ENCODE measurements at regions not wholly inside any gene's neighbourhood (a gene's known extent, or its start where the extent isn't known, plus 50 kb on each side); places are given as distances from the start of the nearest gene placed in this dataset.

- TF ChIP-seq, protein P1, sequence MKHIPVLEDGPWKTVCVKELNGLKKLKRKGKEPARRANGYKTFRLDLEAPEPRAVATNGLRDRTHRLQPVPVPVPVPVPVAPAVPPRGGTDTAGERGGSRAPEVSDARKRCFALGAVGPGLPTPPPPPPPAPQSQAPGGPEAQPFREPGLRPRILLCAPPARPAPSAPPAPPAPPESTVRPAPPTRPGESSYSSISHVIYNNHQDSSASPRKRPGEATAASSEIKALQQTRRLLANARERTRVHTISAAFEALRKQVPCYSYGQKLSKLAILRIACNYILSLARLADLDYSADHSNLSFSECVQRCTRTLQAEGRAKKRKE (CRISPR knock-in tag; IDR thresholded peaks at IDR 0.05; ENCODE audit: low read depth): no peak
These were observed 1866.8 kb downstream of the MRPL39 start (continued) for GRCh38 chr21:23740463-23740862.

DNA sequence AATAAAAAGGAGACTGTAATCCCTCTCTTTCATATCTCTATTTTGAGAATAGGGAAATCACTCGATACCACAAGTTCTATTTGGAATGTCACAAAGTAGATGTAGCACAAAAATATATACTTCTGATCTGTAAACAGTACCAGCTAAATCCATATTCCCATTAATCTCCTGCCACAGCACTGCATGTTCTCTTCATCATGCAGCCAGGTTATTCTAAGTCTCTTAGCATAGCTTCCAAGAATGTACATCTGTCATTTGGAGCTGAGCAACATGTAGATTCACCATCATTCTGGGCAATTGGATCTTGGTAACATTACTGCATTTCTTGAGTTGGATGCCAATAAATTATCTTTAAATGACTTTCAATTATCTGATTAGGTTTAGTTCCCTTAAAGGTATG lies 1874.5 kb downstream of the MRPL39 start:
- CTCF ChIA-PET: no interaction called here
- H3K4me2 ChIP-seq: no peak overlapping the region
- H3K27ac ChIP-seq: no peak overlapping the region
- POLR2A ChIA-PET: no interaction called here
- ATAC-seq: no peak
- no peaks in the 10 kb centered on the region for H3K9me3 ChIP-seq
- WGBS (ENCODE audit: missing lambda C conversion rate): 0% methylated on average over 1 of the region's 1 CpG
- H3K4me3 ChIP-seq: no peak overlapping the region
- TF ChIP-seq RARB (CRISPR knock-in tag; IDR thresholded peaks at IDR 0.05): no peak
- TF ChIP-seq TP53 (CRISPR knock-in tag; IDR thresholded peaks at IDR 0.05): no peak
- no peak for TF ChIP-seq TFCP2L1 (CRISPR knock-in tag; IDR thresholded peaks at IDR 0.05)
- TF ChIP-seq, protein P2, sequence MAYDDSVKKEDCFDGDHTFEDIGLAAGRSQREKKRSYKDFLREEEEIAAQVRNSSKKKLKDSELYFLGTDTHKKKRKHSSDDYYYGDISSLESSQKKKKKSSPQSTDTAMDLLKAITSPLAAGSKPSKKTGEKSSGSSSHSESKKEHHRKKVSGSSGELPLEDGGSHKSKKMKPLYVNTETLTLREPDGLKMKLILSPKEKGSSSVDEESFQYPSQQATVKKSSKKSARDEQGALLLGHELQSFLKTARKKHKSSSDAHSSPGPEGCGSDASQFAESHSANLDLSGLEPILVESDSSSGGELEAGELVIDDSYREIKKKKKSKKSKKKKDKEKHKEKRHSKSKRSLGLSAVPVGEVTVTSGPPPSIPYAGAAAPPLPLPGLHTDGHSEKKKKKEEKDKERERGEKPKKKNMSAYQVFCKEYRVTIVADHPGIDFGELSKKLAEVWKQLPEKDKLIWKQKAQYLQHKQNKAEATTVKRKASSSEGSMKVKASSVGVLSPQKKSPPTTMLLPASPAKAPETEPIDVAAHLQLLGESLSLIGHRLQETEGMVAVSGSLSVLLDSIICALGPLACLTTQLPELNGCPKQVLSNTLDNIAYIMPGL (CRISPR knock-in tag; IDR thresholded peaks at IDR 0.05; ENCODE audit: borderline replicate concordance): no peak
- no peak for TF ChIP-seq MAFK (IDR thresholded peaks at IDR 0.05; ENCODE audit: partially characterized antibody)
- TF ChIP-seq PHF8 (IDR thresholded peaks at IDR 0.05; ENCODE audit: borderline replicate concordance, low read depth): no peak
- TF ChIP-seq RCOR1 (IDR thresholded peaks at IDR 0.05; ENCODE audit: low read depth, low read length): no peak
- no peak for DNase-seq (ENCODE audit: low read depth in 1 of 2, low spot score in 1 of 2)
- no peak for FAIRE-seq
- no peaks in the 10 kb centered on the region for H3K4me1 ChIP-seq

DNA sequence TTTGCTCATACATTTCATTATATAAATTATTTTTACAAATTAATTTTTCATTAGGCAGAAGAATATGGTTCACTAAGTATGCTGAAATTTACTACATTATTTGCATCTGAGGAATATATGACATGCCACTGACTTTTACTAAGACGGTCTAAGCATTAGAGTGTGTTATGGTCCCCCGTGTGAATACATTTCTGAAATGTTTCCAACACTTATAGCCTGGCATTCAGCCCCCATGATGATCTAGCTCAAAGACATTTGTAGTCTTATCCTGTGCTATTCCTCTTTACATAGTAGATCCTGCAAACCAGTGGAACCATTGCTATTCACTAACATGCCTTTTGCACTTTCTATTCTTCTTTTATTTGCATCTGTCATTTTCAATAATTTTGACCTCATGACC lies 1878.0 kb downstream of the MRPL39 start:
- no peak for TF ChIP-seq JUN (IDR thresholded peaks at IDR 0.05)
- no peak for TF ChIP-seq ZC3H11A (IDR thresholded peaks at IDR 0.05)
- no peak for TF ChIP-seq EP300 (IDR thresholded peaks at IDR 0.05)
- no peak for TF ChIP-seq RARB (CRISPR knock-in tag; IDR thresholded peaks at IDR 0.05)
- TF ChIP-seq, protein P3, sequence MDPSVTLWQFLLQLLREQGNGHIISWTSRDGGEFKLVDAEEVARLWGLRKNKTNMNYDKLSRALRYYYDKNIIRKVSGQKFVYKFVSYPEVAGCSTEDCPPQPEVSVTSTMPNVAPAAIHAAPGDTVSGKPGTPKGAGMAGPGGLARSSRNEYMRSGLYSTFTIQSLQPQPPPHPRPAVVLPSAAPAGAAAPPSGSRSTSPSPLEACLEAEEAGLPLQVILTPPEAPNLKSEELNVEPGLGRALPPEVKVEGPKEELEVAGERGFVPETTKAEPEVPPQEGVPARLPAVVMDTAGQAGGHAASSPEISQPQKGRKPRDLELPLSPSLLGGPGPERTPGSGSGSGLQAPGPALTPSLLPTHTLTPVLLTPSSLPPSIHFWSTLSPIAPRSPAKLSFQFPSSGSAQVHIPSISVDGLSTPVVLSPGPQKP (IDR thresholded peaks at IDR 0.05; ENCODE audit: low read depth, low read length): no peak
- no peak for TF ChIP-seq PBX3 (IDR thresholded peaks at IDR 0.05)
- no peak for TF ChIP-seq FOSL2 (IDR thresholded peaks at IDR 0.05)
- no peak for TF ChIP-seq FOSL2 (CRISPR knock-in tag; IDR thresholded peaks at IDR 0.05)
- TF ChIP-seq, protein P4, sequence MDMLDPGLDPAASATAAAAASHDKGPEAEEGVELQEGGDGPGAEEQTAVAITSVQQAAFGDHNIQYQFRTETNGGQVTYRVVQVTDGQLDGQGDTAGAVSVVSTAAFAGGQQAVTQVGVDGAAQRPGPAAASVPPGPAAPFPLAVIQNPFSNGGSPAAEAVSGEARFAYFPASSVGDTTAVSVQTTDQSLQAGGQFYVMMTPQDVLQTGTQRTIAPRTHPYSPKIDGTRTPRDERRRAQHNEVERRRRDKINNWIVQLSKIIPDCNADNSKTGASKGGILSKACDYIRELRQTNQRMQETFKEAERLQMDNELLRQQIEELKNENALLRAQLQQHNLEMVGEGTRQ (IDR thresholded peaks at IDR 0.05): no peak
- no peak for TF ChIP-seq ZSCAN20 (CRISPR knock-in tag; IDR thresholded peaks at IDR 0.05)
- TF ChIP-seq, protein P5, sequence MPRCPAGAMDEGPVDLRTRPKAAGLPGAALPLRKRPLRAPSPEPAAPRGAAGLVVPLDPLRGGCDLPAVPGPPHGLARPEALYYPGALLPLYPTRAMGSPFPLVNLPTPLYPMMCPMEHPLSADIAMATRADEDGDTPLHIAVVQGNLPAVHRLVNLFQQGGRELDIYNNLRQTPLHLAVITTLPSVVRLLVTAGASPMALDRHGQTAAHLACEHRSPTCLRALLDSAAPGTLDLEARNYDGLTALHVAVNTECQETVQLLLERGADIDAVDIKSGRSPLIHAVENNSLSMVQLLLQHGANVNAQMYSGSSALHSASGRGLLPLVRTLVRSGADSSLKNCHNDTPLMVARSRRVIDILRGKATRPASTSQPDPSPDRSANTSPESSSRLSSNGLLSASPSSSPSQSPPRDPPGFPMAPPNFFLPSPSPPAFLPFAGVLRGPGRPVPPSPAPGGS (IDR thresholded peaks at IDR 0.05): no peak
- TF ChIP-seq, protein P6, sequence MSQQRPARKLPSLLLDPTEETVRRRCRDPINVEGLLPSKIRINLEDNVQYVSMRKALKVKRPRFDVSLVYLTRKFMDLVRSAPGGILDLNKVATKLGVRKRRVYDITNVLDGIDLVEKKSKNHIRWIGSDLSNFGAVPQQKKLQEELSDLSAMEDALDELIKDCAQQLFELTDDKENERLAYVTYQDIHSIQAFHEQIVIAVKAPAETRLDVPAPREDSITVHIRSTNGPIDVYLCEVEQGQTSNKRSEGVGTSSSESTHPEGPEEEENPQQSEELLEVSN (IDR thresholded peaks at IDR 0.05; ENCODE audit: borderline replicate concordance, low read depth): no peak
- no peak for TF ChIP-seq RAD21 (conservative IDR thresholded peaks at IDR 0.05 in 1 of 2, IDR thresholded peaks at IDR 0.05 in 1 of 2)
- no peak for TF ChIP-seq MAFK (IDR thresholded peaks at IDR 0.05; ENCODE audit: partially characterized antibody)
- no peak for TF ChIP-seq POLR2AphosphoS2 (conservative IDR thresholded peaks at IDR 0.05; ENCODE audit: low read length)
- WGBS (ENCODE audit: missing lambda C conversion rate): 5% methylated on average over 2 of the region's 2 CpGs
- FAIRE-seq: no peak
- CTCF ChIA-PET: interaction anchor here (0.6 kb wide), 1 partner anchor 17 kb away, joined by 3 read pairs; no protein-coding TSS in a partner anchor
- POLR2A ChIA-PET: no interaction called here
- DNase-seq (ENCODE audit: low read depth in 1 of 2, low spot score in 1 of 2): no peak
- no peaks in the 10 kb centered on the region for H3K4me1 ChIP-seq
- no peak overlapping the region for H3K4me2 ChIP-seq
- no peak for ATAC-seq
- H3K27ac ChIP-seq: no peak overlapping the region
- H3K9me3 ChIP-seq: no peaks in the 10 kb centered on the region
- no peak overlapping the region for H3K4me3 ChIP-seq

Measured in A549 (cell line).